ENCODE measurements at regions not wholly inside any gene's neighbourhood (a gene's known extent, or its start where the extent isn't known, plus 50 kb on each side); places are given as distances from the start of the nearest gene placed in this dataset.

DNA sequence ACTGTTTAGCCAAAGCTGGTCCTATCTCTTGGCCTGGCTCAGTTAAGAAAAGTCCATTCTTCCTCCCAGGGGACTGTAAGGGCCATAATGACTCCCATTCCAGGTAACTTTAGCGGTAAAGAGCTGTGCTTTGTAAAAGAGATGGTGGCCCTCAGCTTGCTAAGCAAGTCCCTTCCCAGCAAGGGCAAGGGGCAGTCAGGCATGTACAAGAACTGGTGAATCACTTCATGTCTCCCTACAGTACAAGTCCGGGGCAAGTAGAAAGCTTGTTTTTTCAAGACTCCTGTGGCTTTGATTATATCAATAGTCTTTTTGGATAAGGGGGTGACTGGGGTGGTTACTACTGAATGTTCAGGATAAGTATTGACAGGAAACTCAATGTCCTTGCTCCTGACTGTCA, 88.9 kb downstream of the SLC25A15 start:
- TF ChIP-seq, protein P1, sequence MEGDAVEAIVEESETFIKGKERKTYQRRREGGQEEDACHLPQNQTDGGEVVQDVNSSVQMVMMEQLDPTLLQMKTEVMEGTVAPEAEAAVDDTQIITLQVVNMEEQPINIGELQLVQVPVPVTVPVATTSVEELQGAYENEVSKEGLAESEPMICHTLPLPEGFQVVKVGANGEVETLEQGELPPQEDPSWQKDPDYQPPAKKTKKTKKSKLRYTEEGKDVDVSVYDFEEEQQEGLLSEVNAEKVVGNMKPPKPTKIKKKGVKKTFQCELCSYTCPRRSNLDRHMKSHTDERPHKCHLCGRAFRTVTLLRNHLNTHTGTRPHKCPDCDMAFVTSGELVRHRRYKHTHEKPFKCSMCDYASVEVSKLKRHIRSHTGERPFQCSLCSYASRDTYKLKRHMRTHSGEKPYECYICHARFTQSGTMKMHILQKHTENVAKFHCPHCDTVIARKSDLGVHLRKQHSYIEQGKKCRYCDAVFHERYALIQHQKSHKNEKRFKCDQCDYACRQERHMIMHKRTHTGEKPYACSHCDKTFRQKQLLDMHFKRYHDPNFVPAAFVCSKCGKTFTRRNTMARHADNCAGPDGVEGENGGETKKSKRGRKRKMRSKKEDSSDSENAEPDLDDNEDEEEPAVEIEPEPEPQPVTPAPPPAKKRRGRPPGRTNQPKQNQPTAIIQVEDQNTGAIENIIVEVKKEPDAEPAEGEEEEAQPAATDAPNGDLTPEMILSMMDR (conservative IDR thresholded peaks at IDR 0.05 in 1 of 2, IDR thresholded peaks at IDR 0.05 in 1 of 2; ENCODE audit: low read depth in 1 of 2, low read length in 2 of 2), result no peak
- TF ChIP-seq EZH2 (IDR thresholded peaks at IDR 0.05; ENCODE audit: low read length, missing control alignments), result no peak
